ENCODE measurements at regions not wholly inside any gene's neighbourhood (a gene's known extent, or its start where the extent isn't known, plus 50 kb on each side); places are given as distances from the start of the nearest gene placed in this dataset.

DNA sequence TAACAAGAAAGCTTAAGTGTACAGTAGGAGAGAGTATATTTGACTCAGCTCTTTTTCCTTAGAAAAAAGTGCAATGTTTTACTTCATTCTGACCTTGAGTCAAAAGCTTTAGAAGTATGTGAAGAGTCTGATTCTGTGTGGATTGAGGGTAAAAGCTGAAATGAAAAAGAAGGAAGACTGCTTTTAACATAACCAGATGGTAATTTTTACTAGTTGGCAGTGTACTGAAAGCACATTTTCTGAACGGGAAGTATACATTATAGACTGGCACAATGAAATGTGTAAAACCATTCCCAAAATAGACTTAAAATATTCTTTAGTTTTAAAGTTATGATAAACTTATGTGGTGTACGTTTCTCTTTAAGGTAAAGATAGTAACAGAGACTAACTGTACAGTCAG is 197.8 kb upstream of the ZNF717 start:
- Histone ChIP-seq H3K27ac (ENCODE audit: low read depth, low read length, poor library complexity, severe bottlenecking) (no peak overlapping the region), H3K79me2 (ENCODE audit: insufficient read depth, low read depth, low read length) (no peaks in the 10 kb centered on the region), H4K20me1 (ENCODE audit: insufficient read depth, low read length) (no peaks in the 10 kb centered on the region), H2AFZ (ENCODE audit: low read length) (no peak overlapping the region), H3K9me3 (ENCODE audit: low read length) (no peaks in the 10 kb centered on the region), H3K4me3 (ENCODE audit: low read depth, low read length, poor library complexity, severe bottlenecking) (no peak overlapping the region), H3K4me1 (ENCODE audit: insufficient read depth, low read length, poor library complexity, severe bottlenecking) (no peaks in the 10 kb centered on the region), H3K9me2 (ENCODE audit: insufficient read depth, low read length) (no peaks in the 10 kb centered on the region), H3K36me3 (ENCODE audit: insufficient read depth, low read length) (no peaks in the 10 kb centered on the region), H3K4me2 (ENCODE audit: low read length) (no peak overlapping the region)
- ChIA-PET POLR2A (interaction anchor here (0.5 kb wide), 1 partner anchor 477 kb away, joined by 3 read pairs; no protein-coding TSS in a partner anchor), CTCF (ENCODE audit: unreplicated experiment) (no interaction called here)
- intact Hi-C loops (cut with micrococcal nuclease; ENCODE audit: unreplicated experiment): no loop called here
- no TSS peak for BruUV-seq (replicated peaks)
- TF ChIP-seq EZH2phosphoT487 (IDR thresholded peaks at IDR 0.05; ENCODE audit: borderline replicate concordance, low read depth, low read length): no peak
- TF ChIP-seq, protein P1, sequence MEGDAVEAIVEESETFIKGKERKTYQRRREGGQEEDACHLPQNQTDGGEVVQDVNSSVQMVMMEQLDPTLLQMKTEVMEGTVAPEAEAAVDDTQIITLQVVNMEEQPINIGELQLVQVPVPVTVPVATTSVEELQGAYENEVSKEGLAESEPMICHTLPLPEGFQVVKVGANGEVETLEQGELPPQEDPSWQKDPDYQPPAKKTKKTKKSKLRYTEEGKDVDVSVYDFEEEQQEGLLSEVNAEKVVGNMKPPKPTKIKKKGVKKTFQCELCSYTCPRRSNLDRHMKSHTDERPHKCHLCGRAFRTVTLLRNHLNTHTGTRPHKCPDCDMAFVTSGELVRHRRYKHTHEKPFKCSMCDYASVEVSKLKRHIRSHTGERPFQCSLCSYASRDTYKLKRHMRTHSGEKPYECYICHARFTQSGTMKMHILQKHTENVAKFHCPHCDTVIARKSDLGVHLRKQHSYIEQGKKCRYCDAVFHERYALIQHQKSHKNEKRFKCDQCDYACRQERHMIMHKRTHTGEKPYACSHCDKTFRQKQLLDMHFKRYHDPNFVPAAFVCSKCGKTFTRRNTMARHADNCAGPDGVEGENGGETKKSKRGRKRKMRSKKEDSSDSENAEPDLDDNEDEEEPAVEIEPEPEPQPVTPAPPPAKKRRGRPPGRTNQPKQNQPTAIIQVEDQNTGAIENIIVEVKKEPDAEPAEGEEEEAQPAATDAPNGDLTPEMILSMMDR (conservative IDR thresholded peaks at IDR 0.05; ENCODE audit: low read length): no peak
- DNase-seq (ENCODE audit: low spot score): no peak

DNA sequence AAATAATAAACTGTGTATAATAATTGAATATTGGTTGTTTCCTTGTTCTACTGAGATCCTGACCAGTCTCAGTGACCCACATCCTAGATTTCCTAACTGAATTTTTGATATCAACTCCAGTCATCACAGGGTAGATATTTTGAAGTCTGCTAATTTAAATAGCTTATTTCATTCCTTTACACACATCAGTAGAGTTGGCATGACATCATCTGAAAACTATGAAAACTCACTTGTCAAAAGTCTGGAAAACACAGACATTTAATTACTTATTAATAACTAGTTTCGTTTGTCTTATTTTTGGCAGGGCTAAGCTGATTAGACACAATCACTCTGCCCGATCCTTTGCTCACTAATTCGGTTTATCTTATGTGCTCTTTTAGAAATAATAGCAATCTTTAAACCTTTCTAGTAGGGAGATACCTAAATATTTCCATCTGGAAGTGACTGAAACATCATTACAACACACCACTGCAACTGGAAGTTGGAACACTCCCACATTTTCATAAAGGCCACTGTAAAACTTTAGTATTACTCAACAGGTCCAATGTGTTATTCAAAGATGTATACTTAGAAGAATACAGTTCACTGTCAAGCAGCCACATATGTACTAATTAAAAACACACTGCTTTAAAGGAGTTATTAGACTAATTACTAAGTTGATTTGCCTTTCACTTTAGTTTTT is 198.4 kb upstream of the ZNF717 start:
- no peak for TF ChIP-seq EZH2phosphoT487 (IDR thresholded peaks at IDR 0.05; ENCODE audit: borderline replicate concordance, low read depth, low read length)
- TF ChIP-seq, protein P1 (conservative IDR thresholded peaks at IDR 0.05; ENCODE audit: low read length): no peak
- intact Hi-C loops (cut with micrococcal nuclease; ENCODE audit: unreplicated experiment): no loop called here
- CTCF ChIA-PET (ENCODE audit: unreplicated experiment): no interaction called here

DNA sequence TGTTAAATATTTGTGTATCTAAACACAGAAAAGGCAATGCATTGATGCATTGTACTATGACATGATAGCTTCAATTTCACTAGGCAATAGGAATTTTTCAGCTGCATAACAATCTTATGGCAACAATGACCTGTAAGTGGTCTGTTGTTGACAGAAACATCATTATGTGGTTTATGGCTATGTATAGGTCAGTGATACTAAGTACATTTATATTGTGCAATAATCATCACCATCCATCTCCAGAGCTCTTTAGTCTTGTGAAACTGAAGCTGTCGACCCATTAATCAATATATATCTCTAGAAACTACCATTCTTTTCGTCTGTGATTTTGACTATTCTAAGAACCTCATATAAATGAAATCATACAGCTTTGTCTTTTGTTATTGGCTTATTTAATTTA is 200.1 kb upstream of the ZNF717 start:
- no TSS peak for BruUV-seq (replicated peaks)
- ChIA-PET POLR2A (no interaction called here), CTCF (ENCODE audit: unreplicated experiment) (no interaction called here)
- no peak overlapping the region for H3K27ac ChIP-seq (ENCODE audit: low read depth, low read length, poor library complexity, severe bottlenecking)
- no peaks in the 10 kb centered on the region for H3K36me3 ChIP-seq (ENCODE audit: insufficient read depth, low read length)
- no peak overlapping the region for H3K4me2 ChIP-seq (ENCODE audit: low read length)
- H4K20me1 ChIP-seq (ENCODE audit: insufficient read depth, low read length): no peaks in the 10 kb centered on the region
- intact Hi-C loops (cut with micrococcal nuclease; ENCODE audit: unreplicated experiment): no loop called here
- no peaks in the 10 kb centered on the region for H3K79me2 ChIP-seq (ENCODE audit: insufficient read depth, low read depth, low read length)
- no peaks in the 10 kb centered on the region for H3K9me2 ChIP-seq (ENCODE audit: insufficient read depth, low read length)
- H3K4me1 ChIP-seq (ENCODE audit: insufficient read depth, low read length, poor library complexity, severe bottlenecking): no peaks in the 10 kb centered on the region
- no peak overlapping the region for H3K4me3 ChIP-seq (ENCODE audit: low read depth, low read length, poor library complexity, severe bottlenecking)
- H3K9me3 ChIP-seq (ENCODE audit: low read length): no peaks in the 10 kb centered on the region
- no peak overlapping the region for H2AFZ ChIP-seq (ENCODE audit: low read length)
- TF ChIP-seq EZH2phosphoT487 (IDR thresholded peaks at IDR 0.05; ENCODE audit: borderline replicate concordance, low read depth, low read length): no peak
- TF ChIP-seq, protein P1 (conservative IDR thresholded peaks at IDR 0.05; ENCODE audit: low read length): no peak
- no peak for DNase-seq (ENCODE audit: low spot score)

More for the DNA sequence above, 198.4 kb upstream of the ZNF717 start:
- H3K79me2 ChIP-seq (ENCODE audit: insufficient read depth, low read depth, low read length): no peaks in the 10 kb centered on the region
- no peak for DNase-seq (ENCODE audit: low spot score)
- no peak overlapping the region for H3K27ac ChIP-seq (ENCODE audit: low read depth, low read length, poor library complexity, severe bottlenecking)
- H3K4me1 ChIP-seq (ENCODE audit: insufficient read depth, low read length, poor library complexity, severe bottlenecking): no peaks in the 10 kb centered on the region
- no peaks in the 10 kb centered on the region for H3K9me2 ChIP-seq (ENCODE audit: insufficient read depth, low read length)
- BruUV-seq (replicated peaks): no TSS peak
- no peak overlapping the region for H2AFZ ChIP-seq (ENCODE audit: low read length)
- no peak overlapping the region for H3K4me3 ChIP-seq (ENCODE audit: low read depth, low read length, poor library complexity, severe bottlenecking)
- POLR2A ChIA-PET: no interaction called here
- H3K9me3 ChIP-seq (ENCODE audit: low read length): no peaks in the 10 kb centered on the region
- H3K36me3 ChIP-seq (ENCODE audit: insufficient read depth, low read length): no peaks in the 10 kb centered on the region
- H4K20me1 ChIP-seq (ENCODE audit: insufficient read depth, low read length): no peaks in the 10 kb centered on the region
- no peak overlapping the region for H3K4me2 ChIP-seq (ENCODE audit: low read length)
